ENCODE measurements at regions not wholly inside any gene's neighbourhood (a gene's known extent, or its start where the extent isn't known, plus 50 kb on each side); places are given as distances from the start of the nearest gene placed in this dataset.

GRCh38 chr13:33628662-33629061 is 189.3 kb upstream of the RFC3 start:
- H3K27me3 ChIP-seq (ENCODE audit: control insufficient read depth in 5 of 5, insufficient read depth in 4 of 5, low read length in 5 of 5): no peaks in the 10 kb centered on the region
- peaks cover 0 to 11% (median 0%) of the 10 kb centered on the region in 5 donors for H3K4me1 ChIP-seq (ENCODE audit: control insufficient read depth in 5 of 5, insufficient read depth in 5 of 5, low read length in 5 of 5)
- no peak overlapping the region for H3K27ac ChIP-seq (ENCODE audit: low read depth, low read length)
- no peaks in the 10 kb centered on the region for H3K36me3 ChIP-seq (ENCODE audit: control insufficient read depth in 5 of 5, insufficient read depth in 5 of 5, low read length in 5 of 5)
- no peaks in the 10 kb centered on the region for H3K9me3 ChIP-seq (ENCODE audit: control insufficient read depth in 5 of 5, low read length in 5 of 5)
- no peak overlapping the region for H3K9ac ChIP-seq (ENCODE audit: low read length in 5 of 5)
- H3K4me3 ChIP-seq (ENCODE audit: low read depth in 1 of 5, low read length in 5 of 5): no peak overlapping the region

- no peaks in the 10 kb centered on the region for H3K9me3 ChIP-seq (ENCODE audit: control insufficient read depth in 5 of 5, low read length in 5 of 5)
- no peaks in the 10 kb centered on the region for H3K27me3 ChIP-seq (ENCODE audit: control insufficient read depth in 5 of 5, insufficient read depth in 4 of 5, low read length in 5 of 5)
- peaks cover 0 to 21% (median 5%) of the 10 kb centered on the region in 5 donors for H3K4me1 ChIP-seq (ENCODE audit: control insufficient read depth in 5 of 5, insufficient read depth in 5 of 5, low read length in 5 of 5)
- no peaks in the 10 kb centered on the region for H3K36me3 ChIP-seq (ENCODE audit: control insufficient read depth in 5 of 5, insufficient read depth in 5 of 5, low read length in 5 of 5)
- H3K9ac ChIP-seq (ENCODE audit: low read length in 5 of 5): no peak overlapping the region
- no peak overlapping the region for H3K27ac ChIP-seq (ENCODE audit: low read depth, low read length)
- no peak overlapping the region for H3K4me3 ChIP-seq (ENCODE audit: low read depth in 1 of 5, low read length in 5 of 5)
Measured at GRCh38 chr13:33629605-33630360, 188.2 kb upstream of the RFC3 start.

- Histone ChIP-seq H3K36me3 (ENCODE audit: control insufficient read depth in 5 of 5, insufficient read depth in 5 of 5, low read length in 5 of 5) (no peaks in the 10 kb centered on the region), H3K27me3 (ENCODE audit: control insufficient read depth in 5 of 5, insufficient read depth in 4 of 5, low read length in 5 of 5) (no peaks in the 10 kb centered on the region), H3K9me3 (ENCODE audit: control insufficient read depth in 5 of 5, low read length in 5 of 5) (no peaks in the 10 kb centered on the region), H3K27ac (ENCODE audit: low read depth, low read length) (peak overlapping the region; percentile 67), H3K4me1 (ENCODE audit: control insufficient read depth in 5 of 5, insufficient read depth in 5 of 5, low read length in 5 of 5) (peaks cover 0 to 49% (median 26%) of the 10 kb centered on the region in 5 donors), H3K4me3 (ENCODE audit: low read depth in 1 of 5, low read length in 5 of 5) (peak overlapping the region in 1 of 5 donors; percentile 16), H3K9ac (ENCODE audit: low read length in 5 of 5) (peak overlapping the region in 1 of 5 donors; percentile 18)
Measured at GRCh38 chr13:33633701-33634545, 184.0 kb upstream of the RFC3 start.

- Histone ChIP-seq H3K27me3 (ENCODE audit: control insufficient read depth in 5 of 5, insufficient read depth in 4 of 5, low read length in 5 of 5) (no peaks in the 10 kb centered on the region), H3K9me3 (ENCODE audit: control insufficient read depth in 5 of 5, low read length in 5 of 5) (no peaks in the 10 kb centered on the region), H3K9ac (ENCODE audit: low read length in 5 of 5) (peak overlapping the region in 1 of 5 donors; percentile 18), H3K4me3 (ENCODE audit: low read depth in 1 of 5, low read length in 5 of 5) (peak overlapping the region in 1 of 5 donors; percentile 36), H3K27ac (ENCODE audit: low read depth, low read length) (peak overlapping the region; percentile 67), H3K36me3 (ENCODE audit: control insufficient read depth in 5 of 5, insufficient read depth in 5 of 5, low read length in 5 of 5) (no peaks in the 10 kb centered on the region), H3K4me1 (ENCODE audit: control insufficient read depth in 5 of 5, insufficient read depth in 5 of 5, low read length in 5 of 5) (peaks cover 2 to 56% (median 32%) of the 10 kb centered on the region in 5 donors)
Measured at GRCh38 chr13:33634546-33634982, 183.4 kb upstream of the RFC3 start.

- H3K36me3 ChIP-seq (ENCODE audit: control insufficient read depth in 5 of 5, insufficient read depth in 5 of 5, low read length in 5 of 5): no peaks in the 10 kb centered on the region
- H3K27ac ChIP-seq (ENCODE audit: low read depth, low read length): peak overlapping the region; percentile 94
- H3K4me1 ChIP-seq (ENCODE audit: control insufficient read depth in 5 of 5, insufficient read depth in 5 of 5, low read length in 5 of 5): peaks cover 4 to 69% (median 42%) of the 10 kb centered on the region in 5 donors
- no peaks in the 10 kb centered on the region for H3K9me3 ChIP-seq (ENCODE audit: control insufficient read depth in 5 of 5, low read length in 5 of 5)
- no peaks in the 10 kb centered on the region for H3K27me3 ChIP-seq (ENCODE audit: control insufficient read depth in 5 of 5, insufficient read depth in 4 of 5, low read length in 5 of 5)
- no peak overlapping the region for H3K4me3 ChIP-seq (ENCODE audit: low read depth in 1 of 5, low read length in 5 of 5)
- H3K9ac ChIP-seq (ENCODE audit: low read length in 5 of 5): no peak overlapping the region
Measured at GRCh38 chr13:33636243-33636642, 181.7 kb upstream of the RFC3 start.

- no peak overlapping the region for H3K9ac ChIP-seq (ENCODE audit: low read length in 5 of 5)
- peak overlapping the region; percentile 94 for H3K27ac ChIP-seq (ENCODE audit: low read depth, low read length)
- H3K27me3 ChIP-seq (ENCODE audit: control insufficient read depth in 5 of 5, insufficient read depth in 4 of 5, low read length in 5 of 5): no peaks in the 10 kb centered on the region
- H3K4me1 ChIP-seq (ENCODE audit: control insufficient read depth in 5 of 5, insufficient read depth in 5 of 5, low read length in 5 of 5): peaks cover 5 to 77% (median 43%) of the 10 kb centered on the region in 5 donors
- no peak overlapping the region for H3K4me3 ChIP-seq (ENCODE audit: low read depth in 1 of 5, low read length in 5 of 5)
- no peaks in the 10 kb centered on the region for H3K36me3 ChIP-seq (ENCODE audit: control insufficient read depth in 5 of 5, insufficient read depth in 5 of 5, low read length in 5 of 5)
- no peaks in the 10 kb centered on the region for H3K9me3 ChIP-seq (ENCODE audit: control insufficient read depth in 5 of 5, low read length in 5 of 5)
Measured at GRCh38 chr13:33636955-33637670, 180.8 kb upstream of the RFC3 start.

- H3K4me1 ChIP-seq (ENCODE audit: control insufficient read depth in 5 of 5, insufficient read depth in 5 of 5, low read length in 5 of 5): peaks cover 11 to 86% (median 54%) of the 10 kb centered on the region in 5 donors
- H3K9ac ChIP-seq (ENCODE audit: low read length in 5 of 5): peak overlapping the region in 1 of 5 donors; percentile 13
- H3K27me3 ChIP-seq (ENCODE audit: control insufficient read depth in 5 of 5, insufficient read depth in 4 of 5, low read length in 5 of 5): no peaks in the 10 kb centered on the region
- H3K36me3 ChIP-seq (ENCODE audit: control insufficient read depth in 5 of 5, insufficient read depth in 5 of 5, low read length in 5 of 5): no peaks in the 10 kb centered on the region
- H3K4me3 ChIP-seq (ENCODE audit: low read depth in 1 of 5, low read length in 5 of 5): no peak overlapping the region
- no peaks in the 10 kb centered on the region for H3K9me3 ChIP-seq (ENCODE audit: control insufficient read depth in 5 of 5, low read length in 5 of 5)
- peak overlapping the region; percentile 94 for H3K27ac ChIP-seq (ENCODE audit: low read depth, low read length)
Measured at GRCh38 chr13:33637978-33638743, 179.8 kb upstream of the RFC3 start.

GRCh38 chr13:33639158-33639557 is 178.8 kb upstream of the RFC3 start:
- Histone ChIP-seq H3K27ac (ENCODE audit: low read depth, low read length) (peak overlapping the region; percentile 94), H3K9ac (ENCODE audit: low read length in 5 of 5) (no peak overlapping the region), H3K4me3 (ENCODE audit: low read depth in 1 of 5, low read length in 5 of 5) (no peak overlapping the region), H3K36me3 (ENCODE audit: control insufficient read depth in 5 of 5, insufficient read depth in 5 of 5, low read length in 5 of 5) (no peaks in the 10 kb centered on the region), H3K4me1 (ENCODE audit: control insufficient read depth in 5 of 5, insufficient read depth in 5 of 5, low read length in 5 of 5) (peaks cover 17 to 86% (median 64%) of the 10 kb centered on the region in 5 donors), H3K9me3 (ENCODE audit: control insufficient read depth in 5 of 5, low read length in 5 of 5) (no peaks in the 10 kb centered on the region), H3K27me3 (ENCODE audit: control insufficient read depth in 5 of 5, insufficient read depth in 4 of 5, low read length in 5 of 5) (no peaks in the 10 kb centered on the region)

- peak overlapping the region in 2 of 5 donors; percentile 28 to 33 for H3K9ac ChIP-seq (ENCODE audit: low read length in 5 of 5)
- peak overlapping the region; percentile 94 for H3K27ac ChIP-seq (ENCODE audit: low read depth, low read length)
- H3K9me3 ChIP-seq (ENCODE audit: control insufficient read depth in 5 of 5, low read length in 5 of 5): no peaks in the 10 kb centered on the region
- H3K27me3 ChIP-seq (ENCODE audit: control insufficient read depth in 5 of 5, insufficient read depth in 4 of 5, low read length in 5 of 5): no peaks in the 10 kb centered on the region
- H3K4me1 ChIP-seq (ENCODE audit: control insufficient read depth in 5 of 5, insufficient read depth in 5 of 5, low read length in 5 of 5): peaks cover 21 to 89% (median 65%) of the 10 kb centered on the region in 5 donors
- no peak overlapping the region for H3K4me3 ChIP-seq (ENCODE audit: low read depth in 1 of 5, low read length in 5 of 5)
- no peaks in the 10 kb centered on the region for H3K36me3 ChIP-seq (ENCODE audit: control insufficient read depth in 5 of 5, insufficient read depth in 5 of 5, low read length in 5 of 5)
Measured at GRCh38 chr13:33639626-33640080, 178.3 kb upstream of the RFC3 start.

All from subcutaneous abdominal adipose tissue (tissue), 5 donors.